ENCODE measurements at regions not wholly inside any gene's neighbourhood (a gene's known extent, or its start where the extent isn't known, plus 50 kb on each side); places are given as distances from the start of the nearest gene placed in this dataset.

GRCh38 chr2:81249152-81249551 lies 944.6 kb upstream of the LRRTM1 start:
- TF ChIP-seq CTCF (IDR thresholded peaks at IDR 0.05; ENCODE audit: insufficient read depth, low read length, poor library complexity, severe bottlenecking) (no peak), EZH2phosphoT487 (conservative IDR thresholded peaks at IDR 0.05; ENCODE audit: low read length) (no peak)

Data from SU-DHL-6 (cell line).